Fibroblast of the conjunctiva (primary cell): ENCODE measurements at regions not wholly inside any gene's neighbourhood (a gene's known extent, or its start where the extent isn't known, plus 50 kb on each side); places are given as distances from the start of the nearest gene placed in this dataset.

ENCODE experiments used
- DNase-seq: peaks from one replicate; pipeline ENCODE4 v3.0.0-alpha.2; 2010; ENCODE audit warnings: low read depth

GRCh38 chr5:114657342-114658130 is 295.7 kb downstream of the KCNN2 start:
- no peak for DNase-seq

DNA sequence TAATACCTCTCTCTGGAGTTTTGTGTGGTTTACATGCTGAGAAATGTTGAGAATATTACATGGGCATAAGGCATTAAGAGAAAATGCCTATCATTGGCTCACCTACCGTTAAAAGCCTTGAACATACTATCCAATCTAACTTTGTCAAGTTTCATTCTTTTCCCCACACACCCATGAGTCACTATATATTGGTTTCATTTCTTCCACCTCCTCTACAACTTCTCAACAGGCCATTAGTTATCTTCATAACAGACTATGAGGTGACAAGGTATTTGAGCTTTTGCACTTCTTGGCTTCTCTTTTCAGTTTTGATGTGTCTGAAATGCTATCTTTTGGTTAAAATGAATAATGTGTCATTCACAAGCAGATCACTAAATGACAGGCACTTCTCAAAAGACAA is 288.0 kb downstream of the KCNN2 start:
- DNase-seq, result no peak

GRCh38 chr5:114648940-114649339 is 287.1 kb downstream of the KCNN2 start:
- no peak for DNase-seq

DNA sequence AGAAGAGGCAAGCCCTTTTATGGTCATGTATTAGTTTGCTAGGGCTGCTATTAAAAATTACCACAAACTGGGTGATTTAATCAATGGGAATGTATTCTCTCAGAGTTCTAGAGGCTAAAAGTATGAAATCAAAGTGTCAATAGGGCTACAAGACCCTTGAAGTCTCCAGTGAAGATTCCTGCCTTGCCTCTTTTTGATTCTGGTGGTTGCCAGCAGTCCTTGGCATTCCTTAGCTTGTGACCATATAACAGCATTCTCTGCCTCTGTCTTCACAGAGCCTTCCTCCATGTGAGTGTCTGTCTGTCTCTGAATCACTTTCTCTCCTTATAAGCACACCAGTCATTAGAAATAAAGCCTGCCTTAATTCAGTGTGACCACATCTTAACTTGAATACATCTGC is 282.7 kb downstream of the KCNN2 start:
- no peak for DNase-seq

- DNase-seq, result no peak
Measured at GRCh38 chr5:114636271-114636670, 274.4 kb downstream of the KCNN2 start.

GRCh38 chr5:114634967-114635901 is 273.4 kb downstream of the KCNN2 start:
- DNase-seq, result no peak

- DNase-seq, result no peak
Measured at GRCh38 chr5:114634517-114634916, 272.6 kb downstream of the KCNN2 start.

- no peak for DNase-seq
Measured at GRCh38 chr5:114612406-114612805, 250.5 kb downstream of the KCNN2 start.

GRCh38 chr5:114581136-114581535 is 219.3 kb downstream of the KCNN2 start:
- DNase-seq, result no peak

GRCh38 chr5:114565871-114566270 is 204.0 kb downstream of the KCNN2 start:
- DNase-seq, result no peak

GRCh38 chr5:114565139-114565538 is 203.3 kb downstream of the KCNN2 start:
- no peak for DNase-seq

DNA sequence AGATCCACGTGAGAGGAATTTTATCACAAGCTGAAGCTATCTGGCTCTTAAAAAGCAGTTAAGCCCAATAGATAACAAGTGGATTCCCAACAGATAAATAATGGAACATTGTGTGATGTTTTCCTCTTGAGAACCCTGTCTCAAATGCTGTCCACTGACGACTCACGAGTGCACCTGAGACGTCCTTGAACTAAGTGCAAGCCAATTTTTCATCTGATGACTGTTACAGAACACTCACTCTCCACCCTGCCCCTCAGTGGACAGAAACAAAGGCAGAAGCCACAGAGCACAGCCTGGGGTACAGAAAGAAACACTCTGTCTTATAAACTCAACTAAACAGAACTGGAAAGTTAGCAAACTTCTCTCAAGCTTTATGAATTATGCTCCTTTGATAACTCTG is 199.5 kb downstream of the KCNN2 start:
- DNase-seq, result no peak
